ENCODE measurements at regions not wholly inside any gene's neighbourhood (a gene's known extent, or its start where the extent isn't known, plus 50 kb on each side); places are given as distances from the start of the nearest gene placed in this dataset.

GRCh38 chr6:115870464-115870863 is 190.2 kb downstream of the FRK start:
- no peak overlapping the region for H3K4me2 ChIP-seq (ENCODE audit: low read length)
- DNase-seq (ENCODE audit: low read depth, low spot score) (no peak), ATAC-seq (no peak)
- no peaks in the 10 kb centered on the region for H4K20me1 ChIP-seq (ENCODE audit: insufficient read depth)
- H3K9me3 ChIP-seq (ENCODE audit: control insufficient read depth in 1 of 2, insufficient read depth in 1 of 2, low read depth in 1 of 2, low read length in 2 of 2), result no peaks in the 10 kb centered on the region
- no TSS peak for BruUV-seq (replicated peaks)
- no peaks in the 10 kb centered on the region for H3K79me2 ChIP-seq (ENCODE audit: insufficient read depth, low read length)
- RAD21 ChIA-PET (ENCODE audit: low non-redundant PET in 1 of 2, low total read pairs in 2 of 2, uncharacterized antibody in 2 of 2, unreplicated experiment in 2 of 2), result no interaction called here
- intact Hi-C loops (cut with micrococcal nuclease), result no loop called here
- CTCF ChIA-PET, result no interaction called here
- H3K36me3 ChIP-seq (ENCODE audit: control insufficient read depth in 1 of 2, insufficient read depth in 2 of 2, low read length in 2 of 2), result no peaks in the 10 kb centered on the region
- no peaks in the 10 kb centered on the region for H3K4me1 ChIP-seq (ENCODE audit: control insufficient read depth in 1 of 2, insufficient read depth in 2 of 2, low read length in 2 of 2)
- no peak overlapping the region for H3K9ac ChIP-seq (ENCODE audit: low read length)
- peaks cover 52% of the 10 kb centered on the region for H3K27me3 ChIP-seq (ENCODE audit: insufficient read depth, low read length)
- no peak for TF ChIP-seq CEBPB (IDR thresholded peaks at IDR 0.05; ENCODE audit: low read depth)
- TF ChIP-seq ATF3 (IDR thresholded peaks at IDR 0.05), result no peak
- no peak for TF ChIP-seq POLR2AphosphoS5 (IDR thresholded peaks at IDR 0.05; ENCODE audit: low read depth, low read length)
- TF ChIP-seq SRF (IDR thresholded peaks at IDR 0.05; ENCODE audit: low read depth), result no peak
- TF ChIP-seq RAD21 (IDR thresholded peaks at IDR 0.05; ENCODE audit: low read depth), result no peak
- no peak for TF ChIP-seq FOSL1 (IDR thresholded peaks at IDR 0.05; ENCODE audit: low read depth)
- TF ChIP-seq EZH2 (IDR thresholded peaks at IDR 0.05), result no peak
- no peak for TF ChIP-seq YY1 (IDR thresholded peaks at IDR 0.05; ENCODE audit: extremely low read depth, insufficient replicate concordance, low read depth, low read length)
- no peak for TF ChIP-seq MAX (IDR thresholded peaks at IDR 0.05)
- TF ChIP-seq REST (IDR thresholded peaks at IDR 0.05; ENCODE audit: low read depth), result no peak
- TF ChIP-seq ZNF274 (IDR thresholded peaks at IDR 0.05; ENCODE audit: low read depth, low read length), result no peak
- no peak for TF ChIP-seq JUND (IDR thresholded peaks at IDR 0.05)
- TF ChIP-seq EZH2phosphoT487 (IDR thresholded peaks at IDR 0.05; ENCODE audit: borderline replicate concordance), result no peak
- TF ChIP-seq ZBTB33 (IDR thresholded peaks at IDR 0.05; ENCODE audit: extremely low read depth, insufficient replicate concordance, low read length), result no peak
- no peak for TF ChIP-seq EGR1 (IDR thresholded peaks at IDR 0.05; ENCODE audit: low read depth)
- TF ChIP-seq SP1 (IDR thresholded peaks at IDR 0.05; ENCODE audit: low read depth), result no peak
- TF ChIP-seq TCF7L2 (IDR thresholded peaks at IDR 0.05; ENCODE audit: borderline replicate concordance, extremely low read depth, insufficient read depth, insufficient read length), result no peak
- no peak overlapping the region for H2AFZ ChIP-seq (ENCODE audit: low read depth, low read length, poor library complexity, severe bottlenecking)
- no peak overlapping the region for H3K4me3 ChIP-seq (replicated peaks in 1 of 2; ENCODE audit: low read depth in 1 of 2, low read length in 2 of 2)
- H3K9me2 ChIP-seq (ENCODE audit: insufficient read depth), result no peaks in the 10 kb centered on the region
- POLR2A ChIA-PET, result no interaction called here
- H3K27ac ChIP-seq (ENCODE audit: low read depth, low read length), result no peak overlapping the region
